GM21390 (cell line): ENCODE measurements at regions not wholly inside any gene's neighbourhood (a gene's known extent, or its start where the extent isn't known, plus 50 kb on each side); places are given as distances from the start of the nearest gene placed in this dataset.
A peak's percentile ranks its signal among the peaks of the same experiment; 100 is the strongest.

Experiments used
- ATAC-seq: cut with Tn5 transposase; IDR thresholded peaks from one replicate; pipeline ENCODE4 v1.9.1; 2021; ENCODE audit not compliant: unreplicated experiment

DNA sequence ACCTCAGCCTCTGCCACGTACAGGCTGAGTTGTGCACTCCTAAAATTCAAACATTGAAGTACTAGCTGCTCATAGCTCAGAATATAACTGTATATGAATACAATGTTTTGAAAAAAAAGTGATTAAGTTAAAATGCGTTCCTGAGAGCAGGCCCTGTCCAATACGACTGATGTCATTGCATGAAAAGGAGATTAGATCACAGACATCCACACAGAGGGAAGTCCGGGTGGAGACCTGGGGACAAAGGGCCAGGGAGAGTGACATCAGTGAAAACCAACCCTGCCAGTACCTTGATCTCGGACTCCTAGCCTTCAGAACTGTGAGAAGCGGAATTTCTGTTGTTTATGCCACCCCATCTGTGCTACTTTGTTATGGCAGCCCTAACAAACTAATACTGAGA is 311.4 kb upstream of the NR2F2 start:
- no peak for ATAC-seq

DNA sequence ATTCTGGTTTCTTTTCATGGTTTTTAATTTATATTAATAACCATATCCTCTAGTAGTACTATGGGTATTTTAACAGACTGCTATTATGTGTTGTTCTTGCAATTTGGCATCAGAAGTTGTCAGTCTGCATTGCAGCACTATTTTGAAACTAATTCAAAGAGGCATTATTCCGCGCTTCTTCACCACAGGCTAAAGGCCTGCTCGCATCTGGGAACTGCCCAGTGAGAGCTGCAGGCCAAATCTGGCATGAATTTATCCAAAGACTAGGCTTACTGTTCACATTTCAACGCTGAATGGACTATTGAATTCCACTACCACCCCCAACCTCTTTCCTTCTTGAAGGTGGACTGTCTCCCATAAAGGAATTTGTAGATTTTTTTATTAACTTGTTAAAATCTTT is 310.4 kb upstream of the NR2F2 start:
- no peak for ATAC-seq

- ATAC-seq: no peak
Measured at GRCh38 chr15:96020797-96021196, 309.7 kb upstream of the NR2F2 start.

GRCh38 chr15:96023081-96023480 is 307.4 kb upstream of the NR2F2 start:
- no peak for ATAC-seq

- no peak for ATAC-seq
Measured at GRCh38 chr15:96027501-96027900, 303.0 kb upstream of the NR2F2 start.

DNA sequence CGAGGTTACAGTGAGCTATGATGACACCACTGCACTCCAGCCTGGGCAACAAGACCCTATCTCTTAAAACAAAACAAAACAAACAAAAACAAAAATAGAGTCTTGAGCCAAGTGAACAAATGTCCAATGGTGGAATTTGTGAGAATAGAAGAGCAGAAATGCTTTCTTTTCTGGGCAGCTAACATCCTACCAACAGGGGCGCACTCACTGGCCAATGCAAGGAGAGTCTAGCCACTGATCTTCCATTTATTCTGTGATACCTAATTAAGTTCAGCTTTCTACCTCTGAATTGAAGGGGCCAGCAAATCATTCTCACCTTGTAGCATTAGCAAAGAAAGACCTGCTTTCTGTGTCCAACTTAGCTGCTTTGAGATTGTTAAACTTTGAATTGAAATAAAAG is 301.9 kb upstream of the NR2F2 start:
- no peak for ATAC-seq

- no peak for ATAC-seq
Measured at GRCh38 chr15:96029172-96029571, 301.3 kb upstream of the NR2F2 start.

- no peak for ATAC-seq
Measured at GRCh38 chr15:96031426-96032110, 298.9 kb upstream of the NR2F2 start.

GRCh38 chr15:96035091-96035490 is 295.4 kb upstream of the NR2F2 start:
- no peak for ATAC-seq

DNA sequence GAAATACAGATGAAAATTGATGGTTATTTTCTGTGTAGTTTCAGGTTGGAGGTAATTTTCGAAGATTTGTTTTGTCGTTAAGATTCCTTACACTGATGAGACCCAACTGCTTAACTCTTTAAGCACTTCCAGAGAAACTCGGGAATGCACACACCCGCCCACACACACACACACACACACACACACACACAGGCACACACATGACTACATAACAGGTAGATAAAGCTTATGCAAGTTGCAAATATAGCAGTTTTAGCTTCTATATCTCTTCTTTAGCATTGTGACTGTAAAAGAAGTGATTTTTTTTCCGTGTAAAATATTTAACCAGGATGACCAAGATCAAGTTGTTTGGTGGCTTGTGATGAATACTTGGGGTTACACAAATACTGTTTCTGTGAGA is 294.9 kb upstream of the NR2F2 start:
- ATAC-seq: no peak

- ATAC-seq: no peak
Measured at GRCh38 chr15:96037584-96037983, 292.9 kb upstream of the NR2F2 start.

- ATAC-seq: no peak
Measured at GRCh38 chr15:96038131-96038530, 292.4 kb upstream of the NR2F2 start.

DNA sequence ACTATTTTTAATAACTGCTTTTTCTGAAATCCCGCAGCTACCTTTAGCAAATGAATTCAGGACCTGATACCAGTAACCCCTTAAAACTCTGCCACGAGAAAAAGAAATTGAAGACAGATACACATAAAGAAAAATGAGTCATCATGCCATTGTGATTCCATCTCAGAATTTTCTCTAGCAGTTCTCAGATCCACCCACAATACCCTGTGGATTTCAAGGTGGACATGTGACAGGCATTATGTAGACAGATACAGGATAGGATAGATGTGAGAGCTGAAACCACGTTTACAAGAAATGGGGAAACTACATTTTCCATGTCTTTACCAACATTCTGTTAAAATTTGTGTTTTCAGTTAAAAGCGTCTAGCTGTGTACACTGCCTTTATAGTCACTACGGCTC is 291.9 kb upstream of the NR2F2 start:
- ATAC-seq: no peak

- no peak for ATAC-seq
Measured at GRCh38 chr15:96041982-96042733, 288.3 kb upstream of the NR2F2 start.

DNA sequence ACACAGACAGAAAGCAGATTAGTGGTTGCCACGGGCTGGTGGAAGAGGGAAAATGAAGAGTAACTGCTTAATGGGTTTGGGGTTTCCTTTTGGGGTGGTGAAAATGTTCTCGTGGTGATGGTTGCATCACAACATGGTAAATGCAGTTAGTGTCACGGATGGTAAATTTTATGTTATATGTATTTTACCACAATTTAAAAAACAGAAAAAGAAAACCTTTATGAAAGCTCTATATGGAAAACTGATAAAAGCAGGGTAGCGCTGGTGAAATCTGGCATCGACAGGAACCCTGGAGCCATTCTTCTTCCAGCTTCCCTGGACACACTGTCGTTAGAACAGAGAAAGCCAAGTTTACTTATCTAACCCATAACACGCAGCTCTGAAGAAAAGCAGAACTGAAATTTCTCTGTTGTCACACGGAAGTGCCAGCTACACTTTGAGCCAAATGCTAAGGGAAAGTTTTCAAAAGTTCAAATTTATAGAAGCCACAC is 287.7 kb upstream of the NR2F2 start:
- ATAC-seq: peak; percentile 67

DNA sequence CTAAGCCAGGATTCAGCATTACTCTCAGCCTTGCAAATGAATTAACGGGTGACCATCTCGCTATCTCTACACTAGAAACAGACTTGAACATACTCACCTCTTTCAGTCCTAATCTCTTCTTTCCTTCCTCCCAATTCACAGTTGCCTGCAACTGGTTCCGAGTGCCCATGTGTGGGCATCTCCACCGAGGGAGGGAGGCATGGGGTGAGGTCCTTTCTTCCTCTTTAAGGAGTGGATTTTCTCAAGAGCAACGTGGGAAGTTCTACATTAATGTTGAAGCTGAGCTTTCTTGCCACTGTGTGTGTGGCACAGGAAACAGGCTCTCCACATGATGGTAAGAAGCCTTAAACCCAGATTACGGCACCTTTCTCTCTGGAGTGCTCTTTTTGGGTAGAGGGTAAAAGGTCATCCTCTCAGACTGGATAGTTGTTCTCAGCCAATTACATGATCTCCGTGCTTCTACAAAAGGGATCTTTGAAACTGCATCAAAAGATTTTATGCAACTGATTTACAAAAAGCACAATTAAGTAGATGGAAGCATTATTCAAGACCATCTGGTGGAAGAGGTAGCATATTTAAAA is 286.8 kb upstream of the NR2F2 start:
- no peak for ATAC-seq

- ATAC-seq: no peak
Measured at GRCh38 chr15:96046620-96047240, 283.8 kb upstream of the NR2F2 start.

- ATAC-seq: no peak
Measured at GRCh38 chr15:96047255-96047931, 283.1 kb upstream of the NR2F2 start.

GRCh38 chr15:96049323-96049722 is 281.2 kb upstream of the NR2F2 start:
- ATAC-seq: no peak

- ATAC-seq: no peak
Measured at GRCh38 chr15:96049766-96050165, 280.7 kb upstream of the NR2F2 start.

GRCh38 chr15:96051598-96051997 is 278.9 kb upstream of the NR2F2 start:
- no peak for ATAC-seq
